ENCODE measurements at regions not wholly inside any gene's neighbourhood (a gene's known extent, or its start where the extent isn't known, plus 50 kb on each side); places are given as distances from the start of the nearest gene placed in this dataset.

GRCh38 chr4:24174602-24175001 lies 284.8 kb upstream of the PPARGC1A start:
- no peak for TF ChIP-seq CTCF (IDR thresholded peaks at IDR 0.05; ENCODE audit: low read length)
- TF ChIP-seq EZH2 (IDR thresholded peaks at IDR 0.05; ENCODE audit: borderline replicate concordance, low read length) = no peak

Measured in OCI-LY1 (cell line).